GM13976 (cell line): ENCODE measurements at regions not wholly inside any gene's neighbourhood (a gene's known extent, or its start where the extent isn't known, plus 50 kb on each side); places are given as distances from the start of the nearest gene placed in this dataset.

Source experiments
- DNase-seq: peaks from one replicate; pipeline ENCODE4 v3.0.0; 2012; ENCODE audit warnings: low spot score
- CTCF ChIP-seq: IDR thresholded peaks from 2 replicates; pipeline ENCODE4 v1.5.1; 2012; ENCODE audit warnings: borderline replicate concordance, mild to moderate bottlenecking; ENCODE audit not compliant: insufficient read depth; ENCODE audit errors: extremely low read depth, missing control alignments, control extremely low read depth
- in situ Hi-C: fragments of 300-500 bp; cut with MboI; formaldehyde crosslinking; loops from one replicate; pipeline ENCODE4 v1.12.0; 2022; ENCODE audit warnings: low sequenced_read_pairs, mixed read lengths, inconsistent platforms; ENCODE audit not compliant: unreplicated experiment

- DNase-seq = no peak
- no peak for TF ChIP-seq CTCF
- in situ Hi-C loops = no loop called here
These were observed 292.7 kb downstream of the BCL11A start for GRCh38 chr2:60260639-60261296.

- no peak for TF ChIP-seq CTCF
- in situ Hi-C loops = no loop called here
- DNase-seq = no peak
These were observed 293.7 kb downstream of the BCL11A start for GRCh38 chr2:60259781-60260180.

- in situ Hi-C loops = no loop called here
- no peak for TF ChIP-seq CTCF
- no peak for DNase-seq
These were observed 300.8 kb downstream of the BCL11A start for GRCh38 chr2:60252581-60253150.

GRCh38 chr2:60251247-60251646 lies 302.2 kb downstream of the BCL11A start:
- in situ Hi-C loops = no loop called here
- TF ChIP-seq CTCF = no peak
- no peak for DNase-seq

- TF ChIP-seq CTCF = no peak
- in situ Hi-C loops = no loop called here
- DNase-seq = no peak
These were observed 303.6 kb downstream of the BCL11A start for GRCh38 chr2:60249879-60250278.

- no peak for DNase-seq
- in situ Hi-C loops = no loop called here
- no peak for TF ChIP-seq CTCF
These were observed 306.0 kb downstream of the BCL11A start for GRCh38 chr2:60247471-60247870.
